SU-DHL-6 (cell line): ENCODE measurements at regions not wholly inside any gene's neighbourhood (a gene's known extent, or its start where the extent isn't known, plus 50 kb on each side); places are given as distances from the start of the nearest gene placed in this dataset.

Experiments used
- EZH2phosphoT487 ChIP-seq: fragments of 200-600 bp; sonication (generic), shearing (Covaris generic); conservative IDR thresholded peaks from 2 replicates; pipeline ENCODE4 v1.6.1; 2018; ENCODE audit warnings: mild to moderate bottlenecking, antibody characterized with exemption, low read length, moderate library complexity, mixed read lengths
- TF ChIP-seq, protein P1 (sequence below): fragments of 200-600 bp; sonication (generic); IDR thresholded peaks from one replicate; pipeline ENCODE4 v1.5.1; 2017; ENCODE audit warnings: antibody characterized with exemption, mild to moderate bottlenecking, low read length, moderate library complexity; ENCODE audit not compliant: insufficient read depth, poor library complexity, severe bottlenecking

DNA sequence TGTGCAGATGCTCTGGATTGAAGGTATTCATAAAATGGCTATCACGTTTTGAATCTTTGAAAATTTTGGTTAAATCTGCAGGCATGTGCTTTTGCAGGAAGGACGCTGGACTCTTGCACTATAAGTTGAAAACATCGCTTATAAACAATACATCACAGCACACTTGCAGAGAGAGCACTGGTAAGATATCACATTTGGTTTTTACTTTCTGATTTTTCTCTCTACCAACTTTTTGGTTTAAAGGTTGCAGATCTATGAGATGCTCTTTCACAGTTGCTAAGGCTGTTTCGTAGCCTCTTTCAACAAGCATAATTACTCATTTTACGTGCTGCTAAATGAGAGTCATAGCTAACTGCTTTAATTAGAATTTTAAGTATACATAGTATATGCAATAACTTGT is 724.4 kb upstream of the ARRDC4 start:
- TF ChIP-seq, protein P1, sequence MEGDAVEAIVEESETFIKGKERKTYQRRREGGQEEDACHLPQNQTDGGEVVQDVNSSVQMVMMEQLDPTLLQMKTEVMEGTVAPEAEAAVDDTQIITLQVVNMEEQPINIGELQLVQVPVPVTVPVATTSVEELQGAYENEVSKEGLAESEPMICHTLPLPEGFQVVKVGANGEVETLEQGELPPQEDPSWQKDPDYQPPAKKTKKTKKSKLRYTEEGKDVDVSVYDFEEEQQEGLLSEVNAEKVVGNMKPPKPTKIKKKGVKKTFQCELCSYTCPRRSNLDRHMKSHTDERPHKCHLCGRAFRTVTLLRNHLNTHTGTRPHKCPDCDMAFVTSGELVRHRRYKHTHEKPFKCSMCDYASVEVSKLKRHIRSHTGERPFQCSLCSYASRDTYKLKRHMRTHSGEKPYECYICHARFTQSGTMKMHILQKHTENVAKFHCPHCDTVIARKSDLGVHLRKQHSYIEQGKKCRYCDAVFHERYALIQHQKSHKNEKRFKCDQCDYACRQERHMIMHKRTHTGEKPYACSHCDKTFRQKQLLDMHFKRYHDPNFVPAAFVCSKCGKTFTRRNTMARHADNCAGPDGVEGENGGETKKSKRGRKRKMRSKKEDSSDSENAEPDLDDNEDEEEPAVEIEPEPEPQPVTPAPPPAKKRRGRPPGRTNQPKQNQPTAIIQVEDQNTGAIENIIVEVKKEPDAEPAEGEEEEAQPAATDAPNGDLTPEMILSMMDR: no peak
- TF ChIP-seq EZH2phosphoT487: no peak
